ENCODE measurements at regions not wholly inside any gene's neighbourhood (a gene's known extent, or its start where the extent isn't known, plus 50 kb on each side); places are given as distances from the start of the nearest gene placed in this dataset.

DNA sequence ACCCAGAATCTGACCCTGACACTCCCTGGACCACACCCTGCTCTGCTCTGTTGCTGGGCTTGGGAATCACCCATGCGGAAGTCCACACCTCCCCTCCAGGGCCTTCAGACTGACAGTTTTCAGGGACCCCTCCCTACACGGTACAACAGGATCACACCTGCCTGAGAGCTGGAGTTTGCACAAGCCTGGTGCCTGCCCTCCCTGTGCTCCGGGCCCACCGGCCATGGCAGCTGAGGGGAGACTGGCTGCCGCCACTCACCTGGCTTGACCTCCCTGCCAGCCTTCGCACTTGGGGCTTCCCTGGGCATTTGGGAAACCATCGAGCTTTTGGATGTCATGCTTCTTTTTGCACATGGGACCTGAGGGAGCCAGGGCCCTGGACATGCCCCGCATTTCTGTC is 95.9 kb upstream of the ANKRD34C start:
- Histone ChIP-seq H3K27me3 (replicated peaks; ENCODE audit: control insufficient read depth, insufficient read depth, low read length) (no peaks in the 10 kb centered on the region; the same call in 1 of the 2 replicates), H3K4me3 (replicated peaks; ENCODE audit: low read depth, low read length) (no peak overlapping the region), H3K36me3 (ENCODE audit: control insufficient read depth, insufficient read depth, low read length) (no peaks in the 10 kb centered on the region)
- no peak for DNase-seq (ENCODE audit: extremely low read depth, insufficient read length)
- TF ChIP-seq, protein P1, sequence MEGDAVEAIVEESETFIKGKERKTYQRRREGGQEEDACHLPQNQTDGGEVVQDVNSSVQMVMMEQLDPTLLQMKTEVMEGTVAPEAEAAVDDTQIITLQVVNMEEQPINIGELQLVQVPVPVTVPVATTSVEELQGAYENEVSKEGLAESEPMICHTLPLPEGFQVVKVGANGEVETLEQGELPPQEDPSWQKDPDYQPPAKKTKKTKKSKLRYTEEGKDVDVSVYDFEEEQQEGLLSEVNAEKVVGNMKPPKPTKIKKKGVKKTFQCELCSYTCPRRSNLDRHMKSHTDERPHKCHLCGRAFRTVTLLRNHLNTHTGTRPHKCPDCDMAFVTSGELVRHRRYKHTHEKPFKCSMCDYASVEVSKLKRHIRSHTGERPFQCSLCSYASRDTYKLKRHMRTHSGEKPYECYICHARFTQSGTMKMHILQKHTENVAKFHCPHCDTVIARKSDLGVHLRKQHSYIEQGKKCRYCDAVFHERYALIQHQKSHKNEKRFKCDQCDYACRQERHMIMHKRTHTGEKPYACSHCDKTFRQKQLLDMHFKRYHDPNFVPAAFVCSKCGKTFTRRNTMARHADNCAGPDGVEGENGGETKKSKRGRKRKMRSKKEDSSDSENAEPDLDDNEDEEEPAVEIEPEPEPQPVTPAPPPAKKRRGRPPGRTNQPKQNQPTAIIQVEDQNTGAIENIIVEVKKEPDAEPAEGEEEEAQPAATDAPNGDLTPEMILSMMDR (IDR thresholded peaks at IDR 0.05; ENCODE audit: insufficient read depth, low read length, poor library complexity, severe bottlenecking) = no peak

DNA sequence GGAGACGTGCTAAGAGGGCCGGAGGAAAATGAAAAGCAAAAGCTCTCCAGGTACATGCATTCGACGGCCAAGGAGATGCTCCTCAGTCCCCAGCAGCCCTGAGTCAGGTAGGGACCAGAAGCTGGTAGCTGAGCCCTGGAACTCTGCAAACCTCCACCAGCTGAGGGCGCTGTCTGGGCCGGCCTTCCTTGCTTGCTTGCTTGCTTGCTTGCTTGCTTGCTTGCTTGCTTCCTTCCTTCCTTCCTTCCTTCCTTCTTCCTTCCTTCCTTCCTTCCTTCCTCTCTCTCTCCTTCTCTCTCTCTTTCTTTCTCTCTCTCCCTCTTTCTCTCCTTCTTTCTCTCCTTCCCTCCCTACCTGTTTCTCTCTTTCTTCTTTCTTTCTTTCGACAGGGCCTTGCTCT is 94.6 kb upstream of the RASGRF1 start:
- TF ChIP-seq, protein P1 (IDR thresholded peaks at IDR 0.05; ENCODE audit: insufficient read depth, low read length, poor library complexity, severe bottlenecking) = peak; percentile 47
- Histone ChIP-seq H3K4me3 (replicated peaks; ENCODE audit: low read depth, low read length) (no peak overlapping the region), H3K27me3 (replicated peaks; ENCODE audit: control insufficient read depth, insufficient read depth, low read length) (no peaks in the 10 kb centered on the region; the same call in 1 of the 2 replicates), H3K36me3 (ENCODE audit: control insufficient read depth, insufficient read depth, low read length) (no peaks in the 10 kb centered on the region)
- no peak for DNase-seq (ENCODE audit: extremely low read depth, insufficient read length)

DNA sequence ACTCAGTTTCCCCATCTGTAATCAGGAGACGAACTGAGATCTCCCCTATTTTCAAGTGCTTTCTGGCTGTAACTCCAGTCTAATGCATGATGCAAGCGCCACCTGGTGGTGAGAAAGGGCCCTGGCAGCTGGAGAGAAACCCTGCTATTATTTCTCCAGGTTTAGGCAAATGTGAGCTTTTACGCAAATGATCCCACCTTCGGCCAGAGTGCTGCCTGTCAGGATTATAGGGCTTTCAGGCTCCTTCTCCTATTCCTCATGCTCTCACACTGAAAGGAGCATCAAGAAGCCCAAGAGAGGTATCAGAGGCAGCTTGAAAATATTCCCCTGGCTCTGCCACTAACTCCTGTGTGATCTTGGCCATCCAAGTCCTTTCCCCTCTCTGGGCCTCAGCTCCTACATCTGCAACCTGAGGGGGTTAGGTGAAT is 93.9 kb upstream of the RASGRF1 start:
- Histone ChIP-seq H3K4me3 (replicated peaks; ENCODE audit: low read depth, low read length) (no peak overlapping the region), H3K27me3 (replicated peaks; ENCODE audit: control insufficient read depth, insufficient read depth, low read length) (no peaks in the 10 kb centered on the region; the same call in 1 of the 2 replicates), H3K36me3 (ENCODE audit: control insufficient read depth, insufficient read depth, low read length) (no peaks in the 10 kb centered on the region)
- TF ChIP-seq, protein P1 (IDR thresholded peaks at IDR 0.05; ENCODE audit: insufficient read depth, low read length, poor library complexity, severe bottlenecking) = peak; percentile 94
- no peak for DNase-seq (ENCODE audit: extremely low read depth, insufficient read length)

DNA sequence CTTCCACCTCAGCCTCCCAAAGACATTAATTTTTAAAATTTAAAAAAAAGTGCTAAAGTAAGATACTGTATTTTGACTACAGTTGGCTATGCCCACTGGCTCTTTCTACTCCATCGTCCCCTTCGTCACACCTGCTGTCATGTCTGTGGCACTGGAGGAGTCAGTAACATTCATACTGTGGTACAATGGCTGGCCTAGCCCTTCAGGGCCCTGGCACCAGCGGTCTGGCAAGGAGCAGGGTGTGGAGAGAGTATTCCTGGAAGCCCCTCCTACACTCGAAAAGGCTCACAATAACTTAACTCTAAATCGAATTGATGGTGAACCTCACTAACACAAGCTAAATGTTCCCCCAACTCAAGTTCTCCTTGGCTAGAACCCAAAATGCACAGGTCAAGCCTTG is 89.7 kb upstream of the RASGRF1 start:
- DNase-seq (ENCODE audit: extremely low read depth, insufficient read length) = no peak
- Histone ChIP-seq H3K36me3 (ENCODE audit: control insufficient read depth, insufficient read depth, low read length) (no peaks in the 10 kb centered on the region), H3K4me3 (replicated peaks; ENCODE audit: low read depth, low read length) (no peak overlapping the region), H3K27me3 (replicated peaks; ENCODE audit: control insufficient read depth, insufficient read depth, low read length) (peaks cover 3% of the 10 kb centered on the region)
- TF ChIP-seq, protein P1 (IDR thresholded peaks at IDR 0.05; ENCODE audit: insufficient read depth, low read length, poor library complexity, severe bottlenecking) = no peak

DNA sequence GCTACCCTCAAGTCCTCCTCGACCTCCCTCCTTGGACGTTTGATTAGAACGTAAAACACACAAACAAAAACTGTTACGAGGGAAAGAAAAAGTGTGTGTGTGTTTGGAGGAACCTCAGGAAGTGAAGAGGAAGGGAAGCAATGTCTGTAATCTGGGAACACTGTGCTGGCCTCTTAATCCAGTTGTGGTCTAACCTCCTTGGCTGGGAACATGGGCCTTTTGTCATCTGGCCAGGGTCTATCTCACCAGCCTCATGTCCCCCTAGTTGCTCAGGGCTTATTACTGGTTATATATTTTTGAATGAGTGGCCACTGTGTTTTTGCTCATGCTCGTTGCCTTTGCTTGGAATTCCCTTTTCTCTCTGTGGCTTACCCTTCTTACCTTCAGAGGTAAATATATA is 89.0 kb upstream of the RASGRF1 start:
- TF ChIP-seq, protein P1 (IDR thresholded peaks at IDR 0.05; ENCODE audit: insufficient read depth, low read length, poor library complexity, severe bottlenecking) = no peak
- Histone ChIP-seq H3K27me3 (replicated peaks; ENCODE audit: control insufficient read depth, insufficient read depth, low read length) (peaks cover 3% of the 10 kb centered on the region), H3K4me3 (replicated peaks; ENCODE audit: low read depth, low read length) (no peak overlapping the region), H3K36me3 (ENCODE audit: control insufficient read depth, insufficient read depth, low read length) (no peaks in the 10 kb centered on the region)
- DNase-seq (ENCODE audit: extremely low read depth, insufficient read length) = no peak

DNA sequence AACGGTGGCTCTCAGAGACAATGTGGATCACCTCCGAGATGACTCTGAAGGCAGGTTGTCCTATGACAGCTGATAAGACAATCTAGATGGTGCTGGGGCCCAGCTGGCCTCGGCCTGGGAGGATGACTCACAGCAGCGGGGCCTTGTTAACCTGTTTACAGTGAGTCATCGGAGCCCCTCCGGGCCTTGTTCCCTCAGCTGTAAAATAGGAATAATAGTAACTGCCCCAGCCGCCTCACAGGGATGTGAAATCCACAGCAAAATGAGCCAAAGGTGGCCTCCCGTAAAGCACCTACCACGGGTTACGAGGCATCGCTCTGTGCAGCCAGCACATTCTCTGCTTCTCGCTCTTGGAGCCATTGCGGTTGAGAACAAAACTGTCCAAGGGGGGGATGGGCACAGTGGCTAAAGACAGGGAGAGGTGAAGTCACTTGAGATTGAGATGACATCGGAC is 88.6 kb upstream of the RASGRF1 start:
- Histone ChIP-seq H3K27me3 (replicated peaks; ENCODE audit: control insufficient read depth, insufficient read depth, low read length) (peaks cover 3% of the 10 kb centered on the region), H3K36me3 (ENCODE audit: control insufficient read depth, insufficient read depth, low read length) (no peaks in the 10 kb centered on the region), H3K4me3 (replicated peaks; ENCODE audit: low read depth, low read length) (no peak overlapping the region)
- DNase-seq (ENCODE audit: extremely low read depth, insufficient read length) = no peak
- TF ChIP-seq, protein P1 (IDR thresholded peaks at IDR 0.05; ENCODE audit: insufficient read depth, low read length, poor library complexity, severe bottlenecking) = no peak
